ENCODE measurements at regions not wholly inside any gene's neighbourhood (a gene's known extent, or its start where the extent isn't known, plus 50 kb on each side); places are given as distances from the start of the nearest gene placed in this dataset.

DNA sequence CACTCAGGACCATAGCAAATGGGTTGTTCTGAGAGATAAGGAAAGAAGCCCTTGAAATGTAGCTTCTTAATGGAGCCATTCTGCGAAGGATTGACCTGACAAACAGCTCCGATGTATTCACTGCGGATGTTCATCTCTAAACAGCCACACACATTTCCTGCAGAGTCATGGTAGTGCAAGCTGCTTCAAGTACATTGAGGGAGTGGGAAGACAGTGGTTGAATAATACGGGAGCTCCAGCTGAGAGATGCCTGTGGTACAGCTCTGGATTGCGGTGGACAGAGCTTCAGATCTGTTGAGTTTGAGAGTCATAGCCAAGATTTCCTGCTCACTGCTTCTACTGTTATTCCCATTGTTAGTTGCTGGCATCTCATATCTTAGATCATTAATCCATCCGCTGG lies 86.6 kb downstream of the ZBTB18 start:
- ATAC-seq (no peak), DNase-seq (ENCODE audit: low read depth, low spot score) (no peak)
- no peak overlapping the region for H3K4me3 ChIP-seq (ENCODE audit: low read depth in 2 of 2, low read length in 2 of 2)
- no peaks in the 10 kb centered on the region for H3K4me1 ChIP-seq (ENCODE audit: control insufficient read depth, insufficient read depth, low read length)
- TF ChIP-seq SIN3A (IDR thresholded peaks at IDR 0.05; ENCODE audit: borderline replicate concordance, insufficient read depth, low read depth, low read length), result no peak
- TF ChIP-seq, protein P1, sequence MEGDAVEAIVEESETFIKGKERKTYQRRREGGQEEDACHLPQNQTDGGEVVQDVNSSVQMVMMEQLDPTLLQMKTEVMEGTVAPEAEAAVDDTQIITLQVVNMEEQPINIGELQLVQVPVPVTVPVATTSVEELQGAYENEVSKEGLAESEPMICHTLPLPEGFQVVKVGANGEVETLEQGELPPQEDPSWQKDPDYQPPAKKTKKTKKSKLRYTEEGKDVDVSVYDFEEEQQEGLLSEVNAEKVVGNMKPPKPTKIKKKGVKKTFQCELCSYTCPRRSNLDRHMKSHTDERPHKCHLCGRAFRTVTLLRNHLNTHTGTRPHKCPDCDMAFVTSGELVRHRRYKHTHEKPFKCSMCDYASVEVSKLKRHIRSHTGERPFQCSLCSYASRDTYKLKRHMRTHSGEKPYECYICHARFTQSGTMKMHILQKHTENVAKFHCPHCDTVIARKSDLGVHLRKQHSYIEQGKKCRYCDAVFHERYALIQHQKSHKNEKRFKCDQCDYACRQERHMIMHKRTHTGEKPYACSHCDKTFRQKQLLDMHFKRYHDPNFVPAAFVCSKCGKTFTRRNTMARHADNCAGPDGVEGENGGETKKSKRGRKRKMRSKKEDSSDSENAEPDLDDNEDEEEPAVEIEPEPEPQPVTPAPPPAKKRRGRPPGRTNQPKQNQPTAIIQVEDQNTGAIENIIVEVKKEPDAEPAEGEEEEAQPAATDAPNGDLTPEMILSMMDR (IDR thresholded peaks at IDR 0.05), result no peak
- in situ Hi-C loops (cut with HindIII; ENCODE audit: low pct_unique_long_range_greater_than_20kb, low sequenced_read_pairs) (no loop called here), intact Hi-C loops (cut with micrococcal nuclease; ENCODE audit: unreplicated experiment) (no loop called here)
- H3K27ac ChIP-seq (ENCODE audit: low read length), result no peak overlapping the region
- no peaks in the 10 kb centered on the region for H3K9me3 ChIP-seq (ENCODE audit: control insufficient read depth, insufficient read depth, low read depth, low read length)
- CTCF ChIA-PET, result no interaction called here
- H3K27me3 ChIP-seq (ENCODE audit: control insufficient read depth, insufficient read depth, low read length), result 0 out of 2 replicates have a peak, but pooled peaks cover 2% of the 10 kb centered on the region
- no TSS peak for BruUV-seq (replicated peaks)
- POLR2A ChIA-PET, result no interaction called here
- H3K36me3 ChIP-seq (ENCODE audit: control insufficient read depth, insufficient read depth, low read length), result no peaks in the 10 kb centered on the region

DNA sequence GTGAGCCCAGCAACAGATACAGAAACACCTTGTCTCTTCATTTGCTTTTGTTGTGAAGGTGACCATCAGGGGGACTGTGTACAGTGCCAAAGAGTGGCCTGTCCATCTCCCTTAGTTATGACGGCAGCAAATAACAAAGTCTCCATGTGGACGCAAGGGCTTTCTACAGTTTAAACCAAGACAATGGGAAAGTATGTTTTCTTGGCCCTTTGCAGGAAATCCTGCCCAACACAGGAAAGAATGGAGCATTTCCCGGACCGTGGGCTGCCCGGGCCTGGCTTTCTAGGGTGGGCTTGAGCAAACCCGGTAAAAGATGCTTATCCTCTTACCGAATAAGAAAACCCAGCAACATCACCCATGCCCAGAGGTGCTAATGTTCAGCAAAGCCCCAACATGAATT lies 87.3 kb downstream of the ZBTB18 start:
- no peak overlapping the region for H3K4me3 ChIP-seq (ENCODE audit: low read depth in 2 of 2, low read length in 2 of 2)
- in situ Hi-C loops (cut with HindIII; ENCODE audit: low pct_unique_long_range_greater_than_20kb, low sequenced_read_pairs) (no loop called here), intact Hi-C loops (cut with micrococcal nuclease; ENCODE audit: unreplicated experiment) (no loop called here)
- DNase-seq (ENCODE audit: low read depth, low spot score), result no peak
- 0 out of 2 replicates have a peak, but pooled peaks cover 2% of the 10 kb centered on the region for H3K27me3 ChIP-seq (ENCODE audit: control insufficient read depth, insufficient read depth, low read length)
- no peaks in the 10 kb centered on the region for H3K9me3 ChIP-seq (ENCODE audit: control insufficient read depth, insufficient read depth, low read depth, low read length)
- no peaks in the 10 kb centered on the region for H3K36me3 ChIP-seq (ENCODE audit: control insufficient read depth, insufficient read depth, low read length)
- POLR2A ChIA-PET, result no interaction called here
- TF ChIP-seq POLR2AphosphoS5 (IDR thresholded peaks at IDR 0.05; ENCODE audit: low read depth, low read length) (no peak), SIN3A (IDR thresholded peaks at IDR 0.05; ENCODE audit: borderline replicate concordance, insufficient read depth, low read depth, low read length) (no peak)
- TF ChIP-seq, protein P2, sequence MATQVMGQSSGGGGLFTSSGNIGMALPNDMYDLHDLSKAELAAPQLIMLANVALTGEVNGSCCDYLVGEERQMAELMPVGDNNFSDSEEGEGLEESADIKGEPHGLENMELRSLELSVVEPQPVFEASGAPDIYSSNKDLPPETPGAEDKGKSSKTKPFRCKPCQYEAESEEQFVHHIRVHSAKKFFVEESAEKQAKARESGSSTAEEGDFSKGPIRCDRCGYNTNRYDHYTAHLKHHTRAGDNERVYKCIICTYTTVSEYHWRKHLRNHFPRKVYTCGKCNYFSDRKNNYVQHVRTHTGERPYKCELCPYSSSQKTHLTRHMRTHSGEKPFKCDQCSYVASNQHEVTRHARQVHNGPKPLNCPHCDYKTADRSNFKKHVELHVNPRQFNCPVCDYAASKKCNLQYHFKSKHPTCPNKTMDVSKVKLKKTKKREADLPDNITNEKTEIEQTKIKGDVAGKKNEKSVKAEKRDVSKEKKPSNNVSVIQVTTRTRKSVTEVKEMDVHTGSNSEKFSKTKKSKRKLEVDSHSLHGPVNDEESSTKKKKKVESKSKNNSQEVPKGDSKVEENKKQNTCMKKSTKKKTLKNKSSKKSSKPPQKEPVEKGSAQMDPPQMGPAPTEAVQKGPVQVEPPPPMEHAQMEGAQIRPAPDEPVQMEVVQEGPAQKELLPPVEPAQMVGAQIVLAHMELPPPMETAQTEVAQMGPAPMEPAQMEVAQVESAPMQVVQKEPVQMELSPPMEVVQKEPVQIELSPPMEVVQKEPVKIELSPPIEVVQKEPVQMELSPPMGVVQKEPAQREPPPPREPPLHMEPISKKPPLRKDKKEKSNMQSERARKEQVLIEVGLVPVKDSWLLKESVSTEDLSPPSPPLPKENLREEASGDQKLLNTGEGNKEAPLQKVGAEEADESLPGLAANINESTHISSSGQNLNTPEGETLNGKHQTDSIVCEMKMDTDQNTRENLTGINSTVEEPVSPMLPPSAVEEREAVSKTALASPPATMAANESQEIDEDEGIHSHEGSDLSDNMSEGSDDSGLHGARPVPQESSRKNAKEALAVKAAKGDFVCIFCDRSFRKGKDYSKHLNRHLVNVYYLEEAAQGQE (IDR thresholded peaks at IDR 0.05; ENCODE audit: insufficient read depth in 1 of 2, low read depth in 2 of 2, low read length in 1 of 2), result no peak
- no TSS peak for BruUV-seq (replicated peaks)
- CTCF ChIA-PET, result no interaction called here
- no peaks in the 10 kb centered on the region for H3K4me1 ChIP-seq (ENCODE audit: control insufficient read depth, insufficient read depth, low read length)
- no peak overlapping the region for H3K27ac ChIP-seq (ENCODE audit: low read length)
- ATAC-seq, result no peak

DNA sequence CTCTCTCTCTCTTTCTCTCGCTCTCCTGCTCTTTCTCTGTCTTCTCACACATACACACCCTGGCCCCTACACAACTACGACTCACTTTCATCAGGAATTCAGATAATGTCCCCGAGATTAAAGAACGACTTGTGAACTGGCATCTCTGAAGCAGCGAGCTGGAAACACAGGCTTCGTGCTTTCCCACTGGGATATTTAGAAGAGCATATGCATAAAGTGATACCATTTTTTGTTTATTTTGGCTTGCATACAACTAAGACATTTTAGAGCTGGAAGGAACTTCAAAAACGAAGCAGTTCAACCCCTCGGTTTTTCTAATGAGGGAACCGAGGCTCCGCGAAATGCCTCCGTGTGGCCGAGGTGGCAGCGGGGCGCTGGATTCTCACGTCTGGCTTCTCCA lies 88.6 kb downstream of the ZBTB18 start:
- H3K27ac ChIP-seq (ENCODE audit: low read length), result no peak overlapping the region
- in situ Hi-C loops (cut with HindIII; ENCODE audit: low pct_unique_long_range_greater_than_20kb, low sequenced_read_pairs) (no loop called here), intact Hi-C loops (cut with micrococcal nuclease; ENCODE audit: unreplicated experiment) (no loop called here)
- TF ChIP-seq SIN3A (IDR thresholded peaks at IDR 0.05; ENCODE audit: borderline replicate concordance, insufficient read depth, low read depth, low read length) (no peak), TCF7L2 (IDR thresholded peaks at IDR 0.05; ENCODE audit: low read depth, low read length) (no peak)
- TF ChIP-seq, protein P2 (IDR thresholded peaks at IDR 0.05; ENCODE audit: insufficient read depth in 1 of 2, low read depth in 2 of 2, low read length in 1 of 2), result no peak
- H3K36me3 ChIP-seq (ENCODE audit: control insufficient read depth, insufficient read depth, low read length), result no peaks in the 10 kb centered on the region
- POLR2A ChIA-PET, result no interaction called here
- no peak overlapping the region for H3K4me3 ChIP-seq (ENCODE audit: low read depth in 2 of 2, low read length in 2 of 2)
- H3K4me1 ChIP-seq (ENCODE audit: control insufficient read depth, insufficient read depth, low read length), result no peaks in the 10 kb centered on the region
- no peak for DNase-seq (ENCODE audit: low read depth, low spot score)
- no peaks in the 10 kb centered on the region for H3K27me3 ChIP-seq (ENCODE audit: control insufficient read depth, insufficient read depth, low read length)
- no peak for ATAC-seq
- CTCF ChIA-PET, result no interaction called here
- no TSS peak for BruUV-seq (replicated peaks)
- H3K9me3 ChIP-seq (ENCODE audit: control insufficient read depth, insufficient read depth, low read depth, low read length), result no peaks in the 10 kb centered on the region

Data from Panc1 (cell line).